ENCODE measurements at regions not wholly inside any gene's neighbourhood (a gene's known extent, or its start where the extent isn't known, plus 50 kb on each side); places are given as distances from the start of the nearest gene placed in this dataset.

GRCh38 chr13:90710164-90710759, 637.2 kb upstream of the MIR17HG start:
- TF ChIP-seq CTCF (IDR thresholded peaks at IDR 0.05) (no peak), POLR2AphosphoS5 (IDR thresholded peaks at IDR 0.05; ENCODE audit: insufficient read depth in 1 of 2, low read depth in 1 of 2) (no peak), POLR2A (IDR thresholded peaks at IDR 0.05) (no peak)

Data from vagina (tissue), 2 donors.